ACHN (cell line): ENCODE measurements at regions not wholly inside any gene's neighbourhood (a gene's known extent, or its start where the extent isn't known, plus 50 kb on each side); places are given as distances from the start of the nearest gene placed in this dataset.

Source experiments
- DNase-seq: peaks from one replicate; pipeline ENCODE4 v3.0.0-alpha.2; 2015
- in situ Hi-C: cut with HindIII; loops from 2 replicates; pipeline ENCODE4 v1.10.0; 2017; ENCODE audit warnings: low sequenced_read_pairs, low pct_ligation_motif_present, low pct_unique_long_range_greater_than_20kb

DNA sequence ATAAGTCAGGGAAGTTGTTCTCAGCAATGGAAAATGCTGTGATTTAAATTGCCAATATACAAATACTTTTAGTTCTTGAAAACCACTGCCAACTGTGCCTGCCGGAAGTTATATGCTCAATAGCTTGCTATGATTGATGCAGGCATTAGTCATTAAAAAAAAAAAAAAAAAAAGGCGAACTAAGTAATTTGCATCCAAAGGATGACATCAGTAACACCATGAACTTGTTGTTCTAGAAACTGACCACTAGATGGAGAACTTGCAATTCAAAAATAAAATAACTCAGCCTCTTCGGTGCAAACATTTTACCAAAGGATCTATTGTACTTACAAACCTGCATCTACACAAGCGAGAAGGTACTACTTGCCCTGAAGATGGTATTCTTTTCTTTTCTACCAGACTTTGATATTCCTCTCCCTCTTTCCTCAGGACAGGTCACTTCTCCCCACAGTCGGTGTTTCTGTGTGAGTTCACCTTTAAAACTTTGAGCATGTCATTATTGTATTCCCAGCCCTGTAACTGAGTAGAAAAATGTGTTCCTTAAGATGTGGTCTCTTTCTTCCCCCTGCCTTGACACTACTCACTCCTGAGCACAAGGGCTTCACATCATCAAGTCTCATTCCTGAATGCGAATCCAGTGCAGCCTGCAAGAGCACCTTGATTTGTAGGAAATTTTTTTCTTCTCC is 115.0 kb upstream of the VEPH1 start:
- in situ Hi-C loops: no loop called here
- peak; percentile 58 for DNase-seq

GRCh38 chr3:157614896-157615295 is 111.7 kb upstream of the VEPH1 start:
- no peak for DNase-seq

GRCh38 chr3:157611536-157612076 is 108.4 kb upstream of the VEPH1 start:
- no peak for DNase-seq
- in situ Hi-C loops: no loop called here

More at GRCh38 chr3:157614896-157615295, 111.7 kb upstream of the VEPH1 start:
- in situ Hi-C loops: no loop called here

DNA sequence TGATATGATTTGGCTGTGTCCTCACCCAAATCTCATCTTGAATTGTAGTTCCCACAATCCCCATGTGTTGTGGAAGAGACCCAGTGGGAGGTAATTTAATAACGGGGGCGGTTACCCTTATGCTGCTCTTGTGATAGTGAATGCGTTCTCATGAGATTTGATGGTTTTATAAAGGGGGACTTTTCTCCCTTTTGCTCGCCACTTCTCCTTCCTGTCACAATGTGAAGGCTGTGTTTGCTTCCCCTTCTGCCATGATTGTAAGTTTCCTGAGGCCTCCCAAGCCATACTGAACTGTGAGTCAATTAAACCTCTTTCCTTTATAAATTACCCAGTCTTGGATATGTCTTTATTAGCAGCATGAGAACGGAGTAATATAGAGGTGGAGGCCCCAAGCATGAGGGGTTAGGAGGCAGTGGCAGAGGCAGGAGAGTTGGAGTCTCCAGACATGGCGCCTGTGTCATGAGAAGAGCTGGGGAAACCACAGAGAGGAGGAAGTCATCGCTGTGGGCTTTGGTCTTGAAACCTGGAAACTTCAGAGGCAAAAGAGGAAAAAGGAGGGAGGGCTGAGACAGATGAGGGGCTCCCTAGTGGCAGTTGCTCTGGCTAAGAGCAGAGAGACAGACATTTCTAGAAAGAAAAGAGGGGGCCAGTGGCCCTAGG is 107.8 kb upstream of the VEPH1 start:
- no peak for DNase-seq
- in situ Hi-C loops: no loop called here

DNA sequence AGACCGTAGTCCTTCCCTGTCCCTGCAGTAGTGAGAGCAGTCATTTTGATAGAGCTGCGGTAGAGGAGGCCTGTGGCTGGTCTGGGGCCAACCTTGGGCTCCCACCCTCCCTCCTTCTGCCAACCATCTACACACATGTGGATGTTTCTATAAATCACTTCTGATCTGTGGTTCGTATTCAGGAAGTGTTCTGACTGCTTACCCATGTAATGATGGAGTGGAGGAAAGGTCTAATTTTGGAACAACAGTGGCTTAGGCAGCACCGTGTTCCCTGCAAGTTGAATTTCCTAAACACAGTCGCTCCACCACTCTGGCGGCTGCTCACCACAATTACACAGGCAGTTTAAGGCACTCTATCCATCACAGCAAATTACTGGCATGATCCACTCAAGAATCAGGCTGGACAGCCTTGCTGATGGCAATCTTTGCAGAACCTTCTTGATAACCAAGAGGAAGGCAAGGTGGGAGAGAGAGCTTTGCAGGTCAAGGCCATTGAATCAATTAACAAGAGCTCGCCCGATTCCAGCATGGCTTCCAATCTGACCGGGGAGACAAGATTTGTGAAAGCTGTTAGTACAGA is 104.7 kb upstream of the VEPH1 start:
- no peak for DNase-seq
- in situ Hi-C loops: no loop called here

GRCh38 chr3:157606852-157607197 is 103.6 kb upstream of the VEPH1 start:
- in situ Hi-C loops: no loop called here
- DNase-seq: no peak

GRCh38 chr3:157606011-157606851 is 103.0 kb upstream of the VEPH1 start:
- peak; percentile 56 for DNase-seq
- in situ Hi-C loops: no loop called here

GRCh38 chr3:157605356-157605755 is 102.1 kb upstream of the VEPH1 start:
- DNase-seq: no peak
- in situ Hi-C loops: no loop called here

DNA sequence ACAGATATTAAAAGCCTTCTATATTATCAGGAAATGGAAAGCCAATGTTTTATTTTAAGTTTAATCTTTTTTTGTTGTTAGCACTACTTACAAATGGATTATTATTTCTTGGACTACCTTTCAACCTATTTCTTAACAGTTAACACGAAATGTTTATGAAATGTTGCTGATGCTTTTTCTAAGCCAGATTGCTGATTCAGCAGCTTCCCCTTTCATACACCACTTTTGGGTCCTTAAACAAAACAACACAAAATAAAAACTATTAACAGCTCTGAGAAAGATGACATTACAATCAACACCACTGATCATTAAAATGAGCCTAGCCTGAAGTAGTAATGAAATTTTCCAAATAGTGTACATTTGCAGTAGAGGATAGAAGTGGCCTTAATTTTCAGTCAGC is 99.2 kb upstream of the VEPH1 start:
- in situ Hi-C loops: no loop called here
- DNase-seq: no peak

- in situ Hi-C loops: no loop called here
- DNase-seq: no peak
Observed at GRCh38 chr3:157595259-157595658, 92.0 kb upstream of the VEPH1 start.

- in situ Hi-C loops: no loop called here
- DNase-seq: no peak
Observed at GRCh38 chr3:157594413-157594812, 91.2 kb upstream of the VEPH1 start.

DNA sequence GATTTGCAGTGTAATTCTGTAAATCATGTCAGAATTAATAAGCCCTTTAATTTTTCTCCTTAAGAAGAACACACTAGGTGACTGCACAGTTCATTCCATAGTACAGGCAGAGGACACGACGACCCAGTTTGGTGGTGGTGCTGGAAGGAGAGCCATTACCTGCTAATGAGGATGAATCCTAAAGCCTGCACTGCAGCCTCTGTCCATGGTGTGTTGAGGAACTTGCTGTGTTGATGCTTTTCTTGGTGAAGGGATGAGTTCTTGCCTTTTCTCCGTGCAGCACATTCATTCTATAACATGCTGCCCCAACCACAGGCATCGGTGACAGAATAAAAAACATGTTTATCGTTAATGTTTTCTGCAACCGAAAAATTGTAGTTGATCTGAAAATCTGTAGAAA is 89.6 kb upstream of the VEPH1 start:
- DNase-seq: no peak
- in situ Hi-C loops: no loop called here

DNA sequence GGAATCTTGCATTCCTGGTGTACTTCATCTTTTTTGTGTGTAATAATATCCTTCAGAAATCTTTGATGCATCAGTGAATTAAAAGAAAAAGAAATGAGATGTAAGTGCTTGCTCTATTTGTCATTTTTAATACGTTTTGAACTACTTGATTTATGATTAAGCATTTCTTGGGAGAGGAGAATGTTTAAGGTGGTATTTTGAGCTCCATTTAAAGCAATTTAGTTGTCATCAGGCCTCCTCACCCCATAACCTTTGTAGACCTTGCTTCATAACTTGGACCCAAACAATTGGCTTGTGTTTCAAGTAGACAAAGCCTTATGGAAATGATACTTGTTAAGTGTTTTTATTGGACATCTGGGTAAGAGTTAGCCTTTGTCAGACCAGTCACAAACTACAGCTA is 87.1 kb upstream of the VEPH1 start:
- in situ Hi-C loops: no loop called here
- no peak for DNase-seq

DNA sequence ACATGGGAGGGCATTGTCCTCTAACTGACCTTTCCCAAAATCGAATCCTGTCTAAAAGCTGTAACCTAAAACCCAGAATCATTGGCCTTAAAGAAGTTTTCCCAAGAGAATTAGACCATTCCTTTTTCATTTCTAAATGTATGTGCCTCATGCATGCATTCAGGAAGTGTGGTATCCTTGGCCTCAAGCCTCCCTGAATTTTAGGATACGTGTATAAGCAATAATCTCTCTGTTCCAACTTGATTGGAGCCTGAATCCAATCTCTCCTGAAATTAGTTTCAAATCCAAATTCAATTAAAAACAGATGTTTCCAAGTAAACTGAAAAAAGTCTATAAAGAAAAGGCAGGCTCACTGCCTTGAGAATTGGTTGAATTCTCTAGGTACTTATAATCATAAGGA is 86.0 kb upstream of the VEPH1 start:
- no peak for DNase-seq
- in situ Hi-C loops: no loop called here

- DNase-seq: no peak
- in situ Hi-C loops: no loop called here
Observed at GRCh38 chr3:157588386-157589060, 85.3 kb upstream of the VEPH1 start.

DNA sequence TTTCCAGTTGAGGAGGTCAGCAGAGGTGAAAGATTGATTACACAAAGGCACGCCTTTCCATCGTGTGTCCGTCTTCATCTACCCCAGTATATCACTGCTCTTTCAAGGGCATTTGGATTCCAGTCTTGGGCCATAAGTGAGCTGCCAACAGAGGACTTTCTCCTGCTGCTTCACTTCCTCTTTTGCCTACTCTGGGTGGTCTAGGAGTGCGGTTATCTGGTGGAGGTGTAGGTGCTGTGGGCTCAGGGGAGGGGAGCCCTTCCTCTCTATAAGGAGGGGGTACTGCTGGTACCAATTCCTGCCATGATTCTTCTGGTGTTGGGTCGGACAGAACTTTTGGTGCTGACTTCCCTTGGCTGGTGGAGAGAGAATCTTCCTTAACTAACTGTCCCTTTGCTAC is 83.1 kb upstream of the VEPH1 start:
- in situ Hi-C loops: no loop called here
- DNase-seq: no peak

DNA sequence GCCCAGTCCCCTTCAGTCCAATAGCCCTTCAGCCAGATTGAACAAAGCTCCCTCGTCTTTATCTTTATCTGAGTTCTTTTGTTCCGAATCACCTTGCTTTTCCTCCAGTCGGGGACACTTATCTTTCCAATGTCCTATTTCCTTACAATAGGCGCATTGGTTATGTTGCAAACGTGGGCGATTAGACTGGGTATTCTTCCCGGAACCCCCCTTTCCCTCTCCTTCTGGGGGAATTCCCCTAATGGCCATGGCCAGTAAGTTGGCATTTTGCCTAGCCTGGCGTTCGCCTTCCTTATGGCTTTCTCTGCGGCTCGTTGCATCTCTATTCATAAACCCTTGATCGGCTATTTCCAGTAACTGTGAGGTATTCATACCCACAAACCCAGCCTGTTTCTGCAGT is 82.2 kb upstream of the VEPH1 start:
- in situ Hi-C loops: no loop called here
- DNase-seq: no peak

DNA sequence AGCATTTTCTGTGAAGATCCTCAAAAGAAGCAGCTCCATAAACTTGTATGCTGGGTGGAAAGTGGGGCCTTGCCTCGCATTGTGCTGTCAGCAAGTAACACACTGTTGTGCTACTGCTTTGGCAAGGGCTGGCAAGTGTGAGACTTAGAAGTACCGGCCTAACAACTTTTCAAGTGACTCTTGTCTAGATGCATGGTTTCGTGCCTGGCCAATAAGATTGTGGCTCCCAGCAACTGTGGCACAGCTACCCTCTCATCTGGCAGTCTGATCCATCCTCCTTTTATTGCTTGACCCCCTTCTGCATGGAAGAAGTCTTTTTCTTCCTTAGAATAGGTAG is 79.4 kb upstream of the VEPH1 start:
- no peak for DNase-seq
- in situ Hi-C loops: no loop called here
